HEK293T (cell line): ENCODE measurements at regions not wholly inside any gene's neighbourhood (a gene's known extent, or its start where the extent isn't known, plus 50 kb on each side); places are given as distances from the start of the nearest gene placed in this dataset.

Experiments
- CTCF ChIA-PET: fragments of 350-600 bp; formaldehyde crosslinking; extraction: SDS; loops from one replicate; lab custom pipeline; 2021; ENCODE audit warnings: antibody characterized with exemption, inconsistent platforms; lab: Yijun Ruan, JAX
- POLR2A ChIA-PET: fragments of 350-600 bp; formaldehyde crosslinking; extraction: SDS; loops from one replicate; lab custom pipeline; 2020; ENCODE audit warnings: antibody characterized with exemption, inconsistent platforms; lab: Yijun Ruan, JAX
- DNase-seq: peaks from one replicate; pipeline ENCODE4 v3.0.0; 2012; ENCODE audit warnings: mixed read lengths; ENCODE audit errors: extremely low spot score
- ARNT ChIP-seq: fragments of 450-650 bp; IDR thresholded peaks from 2 replicates; pipeline ENCODE4 v1.6.1; 2017; ENCODE audit warnings: mild to moderate bottlenecking
- BHLHE40 ChIP-seq: fragments of 450-650 bp; IDR thresholded peaks from 2 replicates; pipeline ENCODE4 v1.6.1; 2016; ENCODE audit warnings: mild to moderate bottlenecking, moderate library complexity, borderline replicate concordance
- CTBP1 ChIP-seq: fragments of 450-650 bp; IDR thresholded peaks from 2 replicates; pipeline ENCODE4 v1.6.1; 2016; ENCODE audit warnings: borderline replicate concordance
- ELF4 ChIP-seq: fragments of 450-650 bp; IDR thresholded peaks from 2 replicates; pipeline ENCODE4 v1.6.1; 2017; ENCODE audit warnings: antibody characterized with exemption
- FOXA1 ChIP-seq: fragments of 450-650 bp; IDR thresholded peaks from 2 replicates; pipeline ENCODE4 v1.6.1; 2016; ENCODE audit warnings: mild to moderate bottlenecking
- FOXK2 ChIP-seq: fragments of 450-650 bp; IDR thresholded peaks from 2 replicates; pipeline ENCODE4 v1.6.1; 2016; ENCODE audit warnings: mild to moderate bottlenecking
- FOXM1 ChIP-seq: fragments of 450-650 bp; IDR thresholded peaks from 2 replicates; pipeline ENCODE4 v1.6.1; 2017; ENCODE audit warnings: mild to moderate bottlenecking, borderline replicate concordance
- HDGF ChIP-seq: fragments of 450-650 bp; IDR thresholded peaks from 2 replicates; pipeline ENCODE4 v1.6.1; 2017; ENCODE audit warnings: antibody characterized with exemption, borderline replicate concordance
- L3MBTL2 ChIP-seq: fragments of 450-650 bp; conservative IDR thresholded peaks from 2 replicates; pipeline ENCODE4 v1.6.1; 2016; ENCODE audit warnings: mild to moderate bottlenecking
- LEF1 ChIP-seq: fragments of 450-650 bp; IDR thresholded peaks from 2 replicates; pipeline ENCODE4 v1.6.1; 2017; ENCODE audit warnings: mild to moderate bottlenecking, borderline replicate concordance
- NFRKB ChIP-seq: fragments of 450-650 bp; IDR thresholded peaks from 2 replicates; pipeline ENCODE4 v1.6.1; 2016; ENCODE audit warnings: mild to moderate bottlenecking, moderate library complexity
- SP1 ChIP-seq: fragments of 450-650 bp; IDR thresholded peaks from 2 replicates; pipeline ENCODE4 v1.6.1; 2017
- SUZ12 ChIP-seq: fragments of 450-650 bp; IDR thresholded peaks from 2 replicates; pipeline ENCODE4 v1.6.1; 2016; ENCODE audit warnings: mild to moderate bottlenecking
- TARDBP ChIP-seq: fragments of 450-650 bp; IDR thresholded peaks from 2 replicates; pipeline ENCODE4 v1.6.1; 2016
- ZNF384 ChIP-seq: fragments of 450-650 bp; IDR thresholded peaks from 2 replicates; pipeline ENCODE4 v1.6.1; 2016
- TF ChIP-seq, protein P1 (sequence below): fragments of 450-650 bp; IDR thresholded peaks from 2 replicates; pipeline ENCODE4 v1.6.1; 2016

DNA sequence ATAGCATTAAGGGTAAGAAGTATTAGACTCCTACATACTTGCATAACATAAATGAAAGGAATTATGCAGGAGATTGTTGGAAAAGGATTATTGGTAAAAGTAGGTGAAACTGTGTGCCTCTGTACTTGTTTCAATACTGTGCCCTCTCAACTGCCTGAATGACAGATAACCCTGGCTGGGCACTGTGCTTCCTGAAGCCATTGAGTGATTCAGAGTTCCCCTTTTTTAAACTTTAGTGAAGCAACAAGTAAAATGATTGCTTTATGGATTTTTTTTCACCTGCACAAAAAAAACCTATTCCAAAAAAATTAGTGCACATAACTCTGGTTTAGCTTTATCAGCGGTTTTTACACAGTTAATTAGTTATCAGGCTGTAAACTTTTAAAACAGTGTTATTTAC is 204.8 kb downstream of the TRAM1L1 start:
- CTCF ChIA-PET: no interaction called here
- POLR2A ChIA-PET: no interaction called here
- TF ChIP-seq TARDBP: no peak
- no peak for DNase-seq

DNA sequence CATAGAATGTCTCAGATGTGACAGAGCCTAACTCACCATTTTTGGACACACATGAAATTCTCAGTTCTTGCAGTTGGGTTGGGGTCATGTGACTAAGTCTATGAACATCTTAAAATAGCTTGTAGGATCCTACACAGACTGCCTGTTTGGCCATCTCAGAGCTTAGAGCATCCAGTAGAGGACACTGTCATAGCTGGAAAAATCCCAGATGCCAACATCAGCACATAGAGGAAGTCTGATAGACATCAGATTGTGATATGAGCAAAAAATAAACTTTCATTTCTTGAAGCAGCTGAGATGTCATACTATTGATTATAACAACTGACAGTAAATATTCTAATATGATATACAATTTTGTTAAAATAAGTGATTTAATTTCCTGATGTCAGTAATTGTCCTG is 207.1 kb downstream of the TRAM1L1 start:
- DNase-seq: no peak
- ChIA-PET CTCF (no interaction called here), POLR2A (no interaction called here)
- no peak for TF ChIP-seq HDGF
- TF ChIP-seq SP1: no peak
- TF ChIP-seq ELF4: no peak
- TF ChIP-seq L3MBTL2: no peak
- TF ChIP-seq, protein P1, sequence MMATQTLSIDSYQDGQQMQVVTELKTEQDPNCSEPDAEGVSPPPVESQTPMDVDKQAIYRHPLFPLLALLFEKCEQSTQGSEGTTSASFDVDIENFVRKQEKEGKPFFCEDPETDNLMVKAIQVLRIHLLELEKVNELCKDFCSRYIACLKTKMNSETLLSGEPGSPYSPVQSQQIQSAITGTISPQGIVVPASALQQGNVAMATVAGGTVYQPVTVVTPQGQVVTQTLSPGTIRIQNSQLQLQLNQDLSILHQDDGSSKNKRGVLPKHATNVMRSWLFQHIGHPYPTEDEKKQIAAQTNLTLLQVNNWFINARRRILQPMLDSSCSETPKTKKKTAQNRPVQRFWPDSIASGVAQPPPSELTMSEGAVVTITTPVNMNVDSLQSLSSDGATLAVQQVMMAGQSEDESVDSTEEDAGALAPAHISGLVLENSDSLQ: no peak
- no peak for TF ChIP-seq FOXA1
- no peak for TF ChIP-seq SUZ12
- TF ChIP-seq CTBP1: no peak
- no peak for TF ChIP-seq TARDBP

DNA sequence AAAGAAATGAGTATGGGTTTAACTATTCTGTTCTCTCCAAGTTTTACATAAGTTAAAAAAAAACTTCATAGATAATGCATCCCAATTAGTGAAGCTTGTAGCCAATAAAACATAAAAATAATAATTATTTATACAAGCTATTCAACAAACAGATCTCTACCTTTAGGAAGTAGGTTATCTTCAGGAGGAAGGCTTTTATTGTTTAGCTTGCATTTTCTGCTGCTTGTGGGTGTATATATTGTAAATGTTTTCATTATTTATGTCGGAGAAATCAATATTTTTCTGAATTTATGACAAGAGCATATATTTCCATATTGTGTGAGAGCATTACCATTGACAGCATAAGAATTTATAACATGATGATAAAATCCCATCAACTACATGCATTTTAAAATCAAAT is 208.3 kb downstream of the TRAM1L1 start:
- DNase-seq: no peak
- POLR2A ChIA-PET: no interaction called here
- TF ChIP-seq HDGF (no peak), FOXM1 (no peak), TARDBP (no peak), BHLHE40 (no peak), ZNF384 (no peak)
- CTCF ChIA-PET: no interaction called here

DNA sequence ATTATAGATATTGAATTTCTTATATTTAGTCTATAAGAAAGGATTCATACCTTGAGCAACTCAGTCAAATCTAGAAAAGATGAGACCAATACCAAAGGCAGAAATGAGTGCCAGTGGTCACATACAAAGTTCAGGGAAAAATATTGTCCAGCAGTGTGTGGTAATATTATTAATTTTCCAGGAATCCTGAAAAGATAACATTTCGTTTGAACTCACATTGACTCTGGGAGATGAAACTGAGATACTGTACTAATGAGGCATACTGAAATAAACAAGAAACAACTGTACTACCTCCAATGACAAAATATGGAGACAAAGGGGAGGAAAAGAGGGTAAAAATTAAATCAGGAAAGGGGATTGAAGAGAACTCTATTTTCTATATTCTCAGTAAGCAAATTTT is 212.4 kb downstream of the TRAM1L1 start:
- TF ChIP-seq ARNT: no peak
- TF ChIP-seq, protein P1: no peak
- ChIA-PET POLR2A (no interaction called here), CTCF (no interaction called here)
- DNase-seq: no peak

DNA sequence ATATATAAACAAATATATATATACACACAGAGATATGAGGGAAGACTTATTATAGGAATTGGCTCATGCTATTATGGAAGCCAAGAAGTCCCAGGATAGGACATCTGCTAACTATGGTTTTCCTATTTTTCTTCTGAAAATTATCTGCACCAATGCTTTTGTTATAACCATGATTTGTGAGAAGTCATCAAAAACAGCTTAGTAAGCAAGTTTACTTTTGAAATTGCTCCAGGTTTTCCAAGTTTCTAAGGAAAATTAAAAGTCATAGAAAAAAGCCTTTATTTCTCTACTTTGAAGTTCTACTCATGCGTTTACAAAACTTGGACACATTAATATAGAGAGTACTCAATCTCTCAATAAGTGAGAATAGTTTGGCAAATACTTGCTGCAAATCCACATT is 213.1 kb downstream of the TRAM1L1 start:
- ChIA-PET POLR2A (no interaction called here), CTCF (no interaction called here)
- TF ChIP-seq ARNT (no peak), ELF4 (no peak), FOXK2 (no peak), L3MBTL2 (no peak), HDGF (no peak), BHLHE40 (no peak), FOXA1 (no peak)
- DNase-seq: no peak

DNA sequence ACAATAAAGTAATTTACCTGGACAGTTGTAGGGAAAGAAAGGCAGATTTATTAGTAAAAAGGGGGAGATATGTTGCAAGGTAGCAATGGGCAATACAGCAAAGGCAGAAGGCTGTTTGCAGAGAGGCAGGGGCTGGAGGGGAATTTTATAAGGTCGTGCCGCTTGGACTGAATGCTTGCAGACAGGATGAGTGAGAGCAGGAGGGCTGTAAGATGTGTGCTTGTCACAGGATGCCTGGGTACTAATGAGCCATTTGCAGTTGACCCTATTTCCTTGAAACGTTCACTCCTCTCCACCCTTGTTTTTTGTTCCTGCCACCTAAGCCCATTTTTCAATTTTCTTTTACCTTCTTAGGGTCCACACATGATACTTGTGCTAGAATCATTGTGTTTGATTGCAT is 214.7 kb downstream of the TRAM1L1 start:
- no peak for DNase-seq
- POLR2A ChIA-PET: no interaction called here
- CTCF ChIA-PET: no interaction called here
- TF ChIP-seq ARNT: no peak
- TF ChIP-seq, protein P1: no peak
- TF ChIP-seq LEF1: no peak
- no peak for TF ChIP-seq FOXA1
- no peak for TF ChIP-seq NFRKB
- no peak for TF ChIP-seq TARDBP
- no peak for TF ChIP-seq HDGF
- no peak for TF ChIP-seq SUZ12
- no peak for TF ChIP-seq BHLHE40

DNA sequence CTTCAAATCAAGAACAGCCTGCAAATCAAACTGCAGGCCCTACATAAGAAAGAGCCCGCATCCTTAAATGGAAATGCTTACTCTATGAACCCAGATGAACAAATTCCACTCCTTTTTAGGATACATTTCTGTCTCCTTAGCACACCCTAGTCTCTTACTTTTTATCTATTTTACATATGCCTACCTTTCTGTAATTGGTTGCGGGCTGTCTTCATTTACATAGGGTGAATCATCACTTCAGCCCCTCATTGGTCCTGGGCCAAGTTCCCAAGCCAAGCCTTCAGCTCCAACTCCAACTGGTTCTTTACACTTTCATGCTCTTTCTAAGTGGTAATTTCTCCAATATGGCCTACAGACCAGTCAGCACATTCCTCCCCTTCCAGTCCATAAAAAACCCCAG is 219.3 kb downstream of the TRAM1L1 start:
- TF ChIP-seq ELF4 (no peak), SP1 (no peak), CTBP1 (no peak), BHLHE40 (no peak), SUZ12 (no peak), ZNF384 (no peak)
- ChIA-PET POLR2A (no interaction called here), CTCF (no interaction called here)
- DNase-seq: no peak

DNA sequence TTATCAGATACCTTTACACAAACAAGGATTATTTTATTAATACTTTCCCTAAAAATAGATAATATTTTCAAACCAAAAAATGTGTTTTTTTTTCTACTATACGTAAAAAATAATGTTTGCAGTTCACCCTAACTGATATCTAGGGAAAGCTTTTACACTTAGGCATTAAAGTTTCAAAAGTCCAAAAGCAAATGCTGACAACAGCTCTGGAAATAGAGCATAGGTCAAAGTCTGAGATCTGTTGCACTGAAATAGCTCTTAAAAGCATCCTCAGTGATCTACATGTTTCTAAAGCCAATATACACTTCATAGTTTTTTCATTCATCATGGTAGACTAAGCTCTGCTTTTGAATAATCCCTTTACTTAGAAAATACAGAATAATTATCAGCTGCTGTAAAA is 222.8 kb downstream of the TRAM1L1 start:
- POLR2A ChIA-PET: no interaction called here
- TF ChIP-seq NFRKB (no peak), L3MBTL2 (no peak), HDGF (no peak), ELF4 (no peak), FOXM1 (no peak), ARNT (no peak), ZNF384 (no peak), FOXA1 (no peak), LEF1 (no peak), CTBP1 (no peak), TARDBP (no peak), FOXK2 (no peak), BHLHE40 (no peak), SUZ12 (no peak), SP1 (no peak)
- TF ChIP-seq, protein P1: no peak
- DNase-seq: no peak
- CTCF ChIA-PET: interaction anchor here (0.5 kb wide), 1 partner anchor 529 kb away, joined by 3 read pairs; no protein-coding TSS in a partner anchor
